ENCODE measurements at regions not wholly inside any gene's neighbourhood (a gene's known extent, or its start where the extent isn't known, plus 50 kb on each side); places are given as distances from the start of the nearest gene placed in this dataset.

- no peak overlapping the region for H3K27ac Mint-ChIP-seq (ENCODE audit: unreplicated experiment)
- TF ChIP-seq CTCF (IDR thresholded peaks at IDR 0.05; ENCODE audit: unreplicated experiment) = no peak
- DNase-seq (ENCODE audit: low spot score) = no peak
- H3K4me1 Mint-ChIP-seq (ENCODE audit: unreplicated experiment) = no peaks in the 10 kb centered on the region
- no peaks in the 10 kb centered on the region for H3K9me3 Mint-ChIP-seq (ENCODE audit: unreplicated experiment)
- H3K36me3 Mint-ChIP-seq (ENCODE audit: low read depth, unreplicated experiment) = no peaks in the 10 kb centered on the region
- H3K4me3 Mint-ChIP-seq (ENCODE audit: unreplicated experiment) = no peak overlapping the region
- H3K27me3 Mint-ChIP-seq (ENCODE audit: unreplicated experiment) = no peaks in the 10 kb centered on the region
These were observed 156.2 kb upstream of the SLC44A1 start for GRCh38 chr9:105087910-105088898.

GRCh38 chr9:105089874-105090273, 154.6 kb upstream of the SLC44A1 start:
- Mint-ChIP-seq H3K27ac (ENCODE audit: unreplicated experiment) (no peak overlapping the region), H3K9me3 (ENCODE audit: unreplicated experiment) (no peaks in the 10 kb centered on the region), H3K27me3 (ENCODE audit: unreplicated experiment) (no peaks in the 10 kb centered on the region), H3K4me3 (ENCODE audit: unreplicated experiment) (no peak overlapping the region), H3K36me3 (ENCODE audit: low read depth, unreplicated experiment) (no peaks in the 10 kb centered on the region), H3K4me1 (ENCODE audit: unreplicated experiment) (no peaks in the 10 kb centered on the region)
- no peak for TF ChIP-seq CTCF (IDR thresholded peaks at IDR 0.05; ENCODE audit: unreplicated experiment)
- DNase-seq (ENCODE audit: low spot score) = no peak

GRCh38 chr9:105091004-105091640, 153.3 kb upstream of the SLC44A1 start:
- H3K36me3 Mint-ChIP-seq (ENCODE audit: low read depth, unreplicated experiment) = no peaks in the 10 kb centered on the region
- no peak for TF ChIP-seq CTCF (IDR thresholded peaks at IDR 0.05; ENCODE audit: unreplicated experiment)
- no peaks in the 10 kb centered on the region for H3K9me3 Mint-ChIP-seq (ENCODE audit: unreplicated experiment)
- no peaks in the 10 kb centered on the region for H3K4me1 Mint-ChIP-seq (ENCODE audit: unreplicated experiment)
- H3K27ac Mint-ChIP-seq (ENCODE audit: unreplicated experiment) = no peak overlapping the region
- DNase-seq (ENCODE audit: low spot score) = no peak
- H3K4me3 Mint-ChIP-seq (ENCODE audit: unreplicated experiment) = no peak overlapping the region
- H3K27me3 Mint-ChIP-seq (ENCODE audit: unreplicated experiment) = no peaks in the 10 kb centered on the region

- DNase-seq (ENCODE audit: low spot score) = no peak
- Mint-ChIP-seq H3K4me1 (ENCODE audit: unreplicated experiment) (no peaks in the 10 kb centered on the region), H3K9me3 (ENCODE audit: unreplicated experiment) (no peaks in the 10 kb centered on the region), H3K36me3 (ENCODE audit: low read depth, unreplicated experiment) (no peaks in the 10 kb centered on the region), H3K27ac (ENCODE audit: unreplicated experiment) (no peak overlapping the region), H3K4me3 (ENCODE audit: unreplicated experiment) (no peak overlapping the region), H3K27me3 (ENCODE audit: unreplicated experiment) (no peaks in the 10 kb centered on the region)
- TF ChIP-seq CTCF (IDR thresholded peaks at IDR 0.05; ENCODE audit: unreplicated experiment) = no peak
These were observed 150.8 kb upstream of the SLC44A1 start for GRCh38 chr9:105093685-105094084.

- no peak for TF ChIP-seq CTCF (IDR thresholded peaks at IDR 0.05; ENCODE audit: unreplicated experiment)
- no peak overlapping the region for H3K4me3 Mint-ChIP-seq (ENCODE audit: unreplicated experiment)
- no peak overlapping the region for H3K27ac Mint-ChIP-seq (ENCODE audit: unreplicated experiment)
- H3K4me1 Mint-ChIP-seq (ENCODE audit: unreplicated experiment) = no peaks in the 10 kb centered on the region
- H3K36me3 Mint-ChIP-seq (ENCODE audit: low read depth, unreplicated experiment) = no peaks in the 10 kb centered on the region
- H3K9me3 Mint-ChIP-seq (ENCODE audit: unreplicated experiment) = no peaks in the 10 kb centered on the region
- no peaks in the 10 kb centered on the region for H3K27me3 Mint-ChIP-seq (ENCODE audit: unreplicated experiment)
- DNase-seq (ENCODE audit: low spot score) = no peak
These were observed 146.1 kb upstream of the SLC44A1 start for GRCh38 chr9:105098370-105098769.
